Lung (tissue), 11 donors: ENCODE measurements at regions not wholly inside any gene's neighbourhood (a gene's known extent, or its start where the extent isn't known, plus 50 kb on each side); places are given as distances from the start of the nearest gene placed in this dataset.

Experiments
- ATAC-seq: fragments of 200-7000 bp; cut with Tn5 transposase; one replicate; pipeline ENCODE4 v1.9.1; 2020; ENCODE audit warnings: moderate number of reproducible peaks; ENCODE audit not compliant: insufficient read depth, low FRiP score
- DNase-seq, 3 donors: peaks; one replicate each; pipeline ENCODE4 v3.0.0-alpha.2; 2013 to 2017
- H3K27ac ChIP-seq, 2 donors: one replicate each; pipeline ENCODE4 v1.5.1; 2013; ENCODE audit warnings: mild to moderate bottlenecking in 2 of 2, moderate library complexity in 2 of 2, control low read depth in 1 of 2, inconsistent platforms in 1 of 2, low read depth in 1 of 2, low read length in 1 of 2
- H3K27me3 ChIP-seq, 3 donors: one replicate each; pipeline ENCODE4 v1.5.1; 2013; ENCODE audit warnings: low read length in 2 of 3; ENCODE audit not compliant: control insufficient read depth in 3 of 3, insufficient read depth in 3 of 3
- H3K36me3 ChIP-seq, 4 donors: one replicate each; pipeline ENCODE4 v1.5.1; 2013; ENCODE audit warnings: low read length in 4 of 4, mild to moderate bottlenecking in 1 of 4, moderate library complexity in 1 of 4; ENCODE audit not compliant: control insufficient read depth in 4 of 4, insufficient read depth in 4 of 4
- H3K4me1 ChIP-seq, 5 donors: one replicate each; pipeline ENCODE4 v1.5.1; 2013; ENCODE audit warnings: low read length in 5 of 5, mild to moderate bottlenecking in 2 of 5, moderate library complexity in 1 of 5; ENCODE audit not compliant: control insufficient read depth in 5 of 5, insufficient read depth in 5 of 5
- H3K4me3 ChIP-seq: one replicate; pipeline ENCODE4 v1.5.1; 2013; ENCODE audit warnings: mild to moderate bottlenecking, control low read depth, moderate library complexity
- H3K9ac ChIP-seq, 2 donors: one replicate each; pipeline ENCODE4 v1.5.1; 2013; ENCODE audit warnings: low read length in 2 of 2, control low read depth in 1 of 2; ENCODE audit not compliant: insufficient read depth in 1 of 2
- H3K9me3 ChIP-seq, 4 donors: one replicate each; pipeline ENCODE4 v1.5.1; 2013; ENCODE audit warnings: low read length in 3 of 4, mild to moderate bottlenecking in 1 of 4, moderate library complexity in 1 of 4; ENCODE audit not compliant: control insufficient read depth in 4 of 4, insufficient read depth in 3 of 4
- WGBS, 2 donors: extraction: QIAGEN DNeasy Blood & Tissue Kit; methylation state at CpG; one replicate each; pipeline ENCODE4 v1.1.7; 2013; 5-methylcytosine and 5-hydroxymethylcytosine counted together
- TF ChIP-seq, protein P1 (sequence below): IDR thresholded peaks from 2 replicates; pipeline ENCODE4 v1.5.1; 2012; ENCODE audit warnings: mild to moderate bottlenecking; ENCODE audit errors: control extremely low read depth, extremely low read depth
- donor health status: control.
- donor health status: control.
- donor health status: Bipolar disorder and iron deficiency.
- donor health status: healthy.
- donor health status: DM: yes; HTN: yes; CAD: no.

DNA sequence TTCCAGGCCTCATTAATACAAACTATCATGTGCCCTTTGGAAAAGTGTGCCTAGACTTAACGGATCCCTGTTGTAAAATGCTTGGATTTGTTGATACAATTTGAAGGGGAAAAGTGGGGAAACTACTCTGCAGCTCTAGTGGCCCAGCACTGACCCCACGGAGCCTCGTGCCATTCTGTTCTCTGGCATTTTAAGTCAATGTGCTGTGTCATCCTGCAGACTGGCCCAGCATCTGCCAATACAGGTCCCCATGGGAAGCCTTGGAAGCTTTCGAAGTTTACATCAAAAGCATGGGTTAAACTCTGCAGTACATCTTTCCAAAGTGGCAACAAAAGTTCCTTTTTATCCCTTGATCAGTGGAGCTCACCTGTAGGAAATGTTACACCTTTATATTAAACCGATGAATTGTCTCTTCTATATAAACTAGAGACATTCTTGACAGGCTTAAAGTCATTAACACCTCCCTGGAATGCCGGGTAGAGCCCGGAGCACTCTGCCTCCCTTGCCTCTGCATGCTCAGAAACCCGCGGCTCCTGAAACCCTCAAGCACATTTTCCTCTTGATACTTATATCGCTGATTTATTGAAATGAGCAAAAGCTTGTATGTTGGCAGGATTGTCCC lies 596.0 kb upstream of the ADAMTS16 start:
- WGBS, 2 donors = 49 to 58% methylated on average over 10 of the region's 10 CpGs
- no peaks in the 10 kb centered on the region for H3K36me3 ChIP-seq
- TF ChIP-seq, protein P1, sequence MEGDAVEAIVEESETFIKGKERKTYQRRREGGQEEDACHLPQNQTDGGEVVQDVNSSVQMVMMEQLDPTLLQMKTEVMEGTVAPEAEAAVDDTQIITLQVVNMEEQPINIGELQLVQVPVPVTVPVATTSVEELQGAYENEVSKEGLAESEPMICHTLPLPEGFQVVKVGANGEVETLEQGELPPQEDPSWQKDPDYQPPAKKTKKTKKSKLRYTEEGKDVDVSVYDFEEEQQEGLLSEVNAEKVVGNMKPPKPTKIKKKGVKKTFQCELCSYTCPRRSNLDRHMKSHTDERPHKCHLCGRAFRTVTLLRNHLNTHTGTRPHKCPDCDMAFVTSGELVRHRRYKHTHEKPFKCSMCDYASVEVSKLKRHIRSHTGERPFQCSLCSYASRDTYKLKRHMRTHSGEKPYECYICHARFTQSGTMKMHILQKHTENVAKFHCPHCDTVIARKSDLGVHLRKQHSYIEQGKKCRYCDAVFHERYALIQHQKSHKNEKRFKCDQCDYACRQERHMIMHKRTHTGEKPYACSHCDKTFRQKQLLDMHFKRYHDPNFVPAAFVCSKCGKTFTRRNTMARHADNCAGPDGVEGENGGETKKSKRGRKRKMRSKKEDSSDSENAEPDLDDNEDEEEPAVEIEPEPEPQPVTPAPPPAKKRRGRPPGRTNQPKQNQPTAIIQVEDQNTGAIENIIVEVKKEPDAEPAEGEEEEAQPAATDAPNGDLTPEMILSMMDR = no peak
- no peaks in the 10 kb centered on the region for H3K27me3 ChIP-seq
- no peaks in the 10 kb centered on the region for H3K4me1 ChIP-seq
- H3K9ac ChIP-seq = no peak overlapping the region
- DNase-seq (no peak), ATAC-seq (no peak)
- no peak overlapping the region for H3K27ac ChIP-seq
- no peaks in the 10 kb centered on the region for H3K9me3 ChIP-seq
- no peak overlapping the region for H3K4me3 ChIP-seq

DNA sequence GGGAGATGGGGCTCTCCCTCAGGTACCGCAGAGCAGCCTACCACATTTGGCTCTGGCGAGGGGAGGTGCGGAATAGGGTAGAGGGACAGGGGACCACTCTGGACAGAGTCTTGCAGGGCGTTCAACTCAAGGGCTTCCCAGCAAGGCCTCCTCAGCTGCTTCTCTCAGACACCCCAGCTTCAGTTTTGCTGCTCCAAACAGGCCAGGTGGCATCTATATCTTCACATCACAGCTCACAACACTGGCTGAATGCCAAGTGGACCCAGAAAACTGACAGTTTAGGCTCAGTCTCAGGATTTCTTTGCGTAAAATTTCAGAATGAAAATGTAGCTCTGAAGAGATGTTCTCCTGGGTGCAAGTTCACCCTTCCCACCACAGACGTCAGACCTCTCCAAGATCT lies 592.6 kb upstream of the ADAMTS16 start:
- H3K27ac ChIP-seq = no peak overlapping the region
- H3K9ac ChIP-seq = no peak overlapping the region
- no peak for DNase-seq
- no peak overlapping the region for H3K4me3 ChIP-seq
- H3K9me3 ChIP-seq = no peaks in the 10 kb centered on the region
- no peaks in the 10 kb centered on the region for H3K4me1 ChIP-seq
- no peaks in the 10 kb centered on the region for H3K36me3 ChIP-seq
- no peaks in the 10 kb centered on the region for H3K27me3 ChIP-seq
- TF ChIP-seq, protein P1 = no peak
- 90 to 91% methylated on average over 6 of the region's 6 CpGs for WGBS, 2 donors
- ATAC-seq = no peak

DNA sequence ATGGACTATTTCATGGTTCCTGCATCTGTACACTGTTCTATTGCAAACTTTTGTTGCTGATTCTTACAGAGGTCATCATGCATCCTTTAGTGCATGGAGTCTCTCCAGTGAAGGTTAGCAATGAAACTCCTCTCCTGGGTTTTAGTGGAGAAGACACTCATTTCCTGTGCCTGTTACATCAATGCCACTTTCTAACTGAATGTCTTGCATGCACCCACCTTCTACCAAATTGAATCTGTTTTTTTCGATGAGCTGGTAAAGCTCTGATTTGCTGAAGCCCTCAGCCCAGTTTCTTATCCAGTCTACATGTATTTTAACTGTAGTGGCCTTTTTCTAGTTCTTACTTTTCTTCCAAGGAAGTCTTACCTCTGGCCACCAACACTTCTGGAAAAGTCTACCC lies 591.8 kb upstream of the ADAMTS16 start:
- DNase-seq = no peak
- Histone ChIP-seq H3K27me3 (no peaks in the 10 kb centered on the region), H3K9me3 (no peaks in the 10 kb centered on the region), H3K36me3 (no peaks in the 10 kb centered on the region), H3K4me3 (no peak overlapping the region), H3K4me1 (no peaks in the 10 kb centered on the region), H3K27ac (no peak overlapping the region), H3K9ac (no peak overlapping the region)
- ATAC-seq = no peak
- TF ChIP-seq, protein P1 = no peak
- whole genome bisulfite sequencing, 2 donors = 86 to 89% methylated on average over 1 of the region's 1 CpG

DNA sequence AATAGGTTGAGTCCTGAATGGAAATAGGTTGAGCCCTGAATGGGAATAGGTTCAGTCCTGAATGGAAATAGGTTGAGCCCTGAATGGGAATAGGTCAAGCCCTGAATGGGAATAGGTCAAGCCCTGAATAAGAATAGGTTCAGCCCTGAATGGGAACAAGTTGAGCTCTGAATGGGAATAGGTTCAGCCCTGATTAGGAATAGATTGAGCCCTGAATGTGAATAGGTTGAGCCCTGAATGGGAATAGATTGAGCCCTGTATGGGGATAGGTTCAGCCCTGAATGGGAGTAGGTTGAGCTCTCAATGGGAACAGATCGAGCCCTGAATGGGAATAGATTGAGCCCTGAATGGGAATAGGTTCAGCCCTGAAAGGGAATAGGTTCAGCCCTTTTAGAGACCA lies 590.8 kb upstream of the ADAMTS16 start:
- H3K27ac ChIP-seq = no peak overlapping the region
- no peaks in the 10 kb centered on the region for H3K9me3 ChIP-seq
- ATAC-seq (no peak), DNase-seq (no peak)
- 74 to 83% methylated on average over 1 of the region's 1 CpG for WGBS, 2 donors
- no peak overlapping the region for H3K9ac ChIP-seq
- H3K27me3 ChIP-seq = no peaks in the 10 kb centered on the region
- H3K36me3 ChIP-seq = no peaks in the 10 kb centered on the region
- H3K4me1 ChIP-seq = no peaks in the 10 kb centered on the region
- no peak overlapping the region for H3K4me3 ChIP-seq
- TF ChIP-seq, protein P1 = no peak
